ENCODE measurements at regions not wholly inside any gene's neighbourhood (a gene's known extent, or its start where the extent isn't known, plus 50 kb on each side); places are given as distances from the start of the nearest gene placed in this dataset.

- no peak for TF ChIP-seq TAF1 (IDR thresholded peaks at IDR 0.05; ENCODE audit: low read depth, low read length)
These were observed 58.0 kb upstream of the ZFP42 start (continued) for GRCh38 chr4:187937557-187937956.

- ChIA-PET POLR2A (ENCODE audit: partially characterized antibody) (no interaction called here), CTCF (ENCODE audit: partially characterized antibody) (interaction anchor here (0.8 to 1.5 kb wide), 3 partner anchors 10 to 24 kb away, joined by 3 to 5 read pairs (median 3); no protein-coding TSS in a partner anchor)
- no peak overlapping the region for H3K4me2 ChIP-seq (ENCODE audit: insufficient read depth in 1 of 2, low read depth in 2 of 2, low read length in 2 of 2)
- H2BK120ac ChIP-seq (replicated peaks; ENCODE audit: low read depth, low read length): no peak overlapping the region
- no peaks in the 10 kb centered on the region for H4K20me1 ChIP-seq (replicated peaks in 1 of 2; ENCODE audit: control insufficient read depth in 1 of 2, insufficient read depth in 2 of 2, low read length in 2 of 2)
- H3K9me3 ChIP-seq (ENCODE audit: insufficient read depth in 2 of 2, low read depth in 1 of 2, low read length in 1 of 2): no peaks in the 10 kb centered on the region
- FAIRE-seq (no peak), DNase-seq (ENCODE audit: low read depth in 1 of 2, low spot score in 2 of 2) (no peak)
- no peaks in the 10 kb centered on the region; the same call in 1 of the 2 replicates for H3K23me2 ChIP-seq (ENCODE audit: low read depth, low read length)
- H3K79me1 ChIP-seq (ENCODE audit: low read depth, low read length): no peaks in the 10 kb centered on the region
- H3K4ac ChIP-seq (replicated peaks; ENCODE audit: insufficient read length, low read depth, low read length): no peak overlapping the region
- H2BK20ac ChIP-seq (ENCODE audit: low read length): no peak overlapping the region
- TF ChIP-seq, protein P1, sequence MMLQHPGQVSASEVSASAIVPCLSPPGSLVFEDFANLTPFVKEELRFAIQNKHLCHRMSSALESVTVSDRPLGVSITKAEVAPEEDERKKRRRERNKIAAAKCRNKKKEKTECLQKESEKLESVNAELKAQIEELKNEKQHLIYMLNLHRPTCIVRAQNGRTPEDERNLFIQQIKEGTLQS (IDR thresholded peaks at IDR 0.05; ENCODE audit: insufficient read depth, low read depth, low read length): no peak
- no peak for TF ChIP-seq HDAC2 (IDR thresholded peaks at IDR 0.05; ENCODE audit: borderline replicate concordance in 1 of 2, low read depth in 2 of 2, low read length in 2 of 2)
- no peak overlapping the region for H4K8ac ChIP-seq (ENCODE audit: extremely low read depth, insufficient read depth, low read length)
- H4K91ac ChIP-seq (replicated peaks; ENCODE audit: insufficient read length, low read length): no peak overlapping the region
- H3K14ac ChIP-seq (ENCODE audit: insufficient read length): no peak overlapping the region
- 91% methylated on average over 8 of the region's 8 CpGs; no CpG with 5 or more reads in 1 of the 2 experiments for WGBS, 2 experiments (ENCODE audit: extremely low coverage in 1 of 2, insufficient coverage in 1 of 2, insufficient read length in 1 of 2, insufficient replicate concordance in 2 of 2, low coverage in 1 of 2, low lambda C conversion rate in 2 of 2, missing lambda C conversion rate in 1 of 2)
- H3K36me3 ChIP-seq (ENCODE audit: control insufficient read depth in 2 of 4, insufficient read depth in 4 of 4, low read length in 3 of 4): no peaks in the 10 kb centered on the region
- no peaks in the 10 kb centered on the region for H3K27me3 ChIP-seq (replicated peaks in 1 of 4; ENCODE audit: control insufficient read depth in 3 of 4, extremely low read depth in 1 of 4, insufficient read depth in 3 of 4, low read length in 3 of 4)
- H2AK5ac ChIP-seq (ENCODE audit: low read depth, low read length): no peak overlapping the region
- no peak overlapping the region for H2BK12ac ChIP-seq (ENCODE audit: low read depth, low read length)
- no peaks in the 10 kb centered on the region for H3K4me1 ChIP-seq (replicated peaks in 1 of 4; ENCODE audit: control insufficient read depth in 3 of 4, insufficient read depth in 4 of 4, low read length in 3 of 4)
- H3K18ac ChIP-seq (ENCODE audit: extremely low read depth, low read length): no peak overlapping the region
- no peak overlapping the region for H3K56ac ChIP-seq (replicated peaks; ENCODE audit: insufficient read length, low read depth, low read length)
- H2AFZ ChIP-seq (ENCODE audit: low read length): no peak overlapping the region
- H2BK15ac ChIP-seq (ENCODE audit: low read length): no peak overlapping the region
- H3K23ac ChIP-seq (ENCODE audit: insufficient read length): no peak overlapping the region
- no peak overlapping the region for H3K27ac ChIP-seq (ENCODE audit: low read depth, low read length)
- H3K4me3 ChIP-seq (ENCODE audit: extremely low read depth in 1 of 4, insufficient read depth in 2 of 4, low read depth in 3 of 4, low read length in 4 of 4): no peak overlapping the region
- H2BK5ac ChIP-seq (ENCODE audit: low read depth, low read length): no peak overlapping the region
- H4K5ac ChIP-seq (ENCODE audit: insufficient read length, low read depth, low read length): no peak overlapping the region
- no peak overlapping the region for H3K9ac ChIP-seq (replicated peaks in 1 of 4; ENCODE audit: extremely low read depth in 1 of 4, low read depth in 3 of 4, low read length in 3 of 4)
- H3K79me2 ChIP-seq (ENCODE audit: control insufficient read depth in 1 of 2, insufficient read depth in 2 of 2, low read length in 2 of 2): no peaks in the 10 kb centered on the region
These were observed 55.3 kb upstream of the ZFP42 start for GRCh38 chr4:187940299-187940698.

All from H1 (cell line).